HepG2 (cell line): ENCODE measurements at regions not wholly inside any gene's neighbourhood (a gene's known extent, or its start where the extent isn't known, plus 50 kb on each side); places are given as distances from the start of the nearest gene placed in this dataset.

Experiments used
- ATAC-seq: fragments of 200-7000 bp; cut with Tn5 transposase; 3 replicates; pipeline ENCODE4 v1.9.1; 2020; ENCODE audit warnings: mild to moderate bottlenecking, moderate library complexity
- BruUV-seq: library from RNA; stranded (reverse); fragments of 400-500 nt; replicated peaks from 2 replicates; lab custom pipeline; 2021; lab: Mats Ljungman, UMichigan
- CTCF ChIA-PET: fragments of 300-600 bp; formaldehyde crosslinking; extraction: SDS; loops from one replicate; lab custom pipeline; 2021; ENCODE audit warnings: low total read pairs, inconsistent platforms, low intra/inter-chr PET ratio; lab: Yijun Ruan, JAX
- POLR2A ChIA-PET: fragments of 350-600 bp; sonication (Branson Sonifier 250); formaldehyde crosslinking; loops from one replicate; lab custom pipeline; 2020; ENCODE audit warnings: antibody characterized with exemption, inconsistent platforms; lab: Yijun Ruan, JAX
- DNase-seq: peaks from one replicate; pipeline ENCODE4 v3.0.0-alpha.2; 2015; ENCODE audit warnings: low spot score
- FAIRE-seq: peaks from 3 replicates; lab custom pipeline; 2011; peaks lifted over from hg19 to GRCh38; lab: Jason Lieb, UNC
- H2AFZ ChIP-seq: one replicate; pipeline ENCODE4 v1.6.1; 2011; ENCODE audit warnings: low read length, inconsistent platforms
- H3K27ac ChIP-seq: fragments of 300-600 bp; 3 replicates; pipeline ENCODE4 v1.8.0; 2011; ENCODE audit warnings: mixed run types, mild to moderate bottlenecking, mixed read lengths, low read length, inconsistent platforms; ENCODE audit not compliant: insufficient read depth; ENCODE audit errors: extremely low read length
- H3K27me3 ChIP-seq, 2 experiments: fragments of 200-600 bp in 1 of 2; 2 replicates in 1 of 2; 3 replicates in 1 of 2; pipeline versions ENCODE4 v1.6.0 to v1.8.0; 2011; ENCODE audit warnings: low read length in 2 of 2, mild to moderate bottlenecking in 2 of 2, moderate library complexity in 2 of 2, inconsistent platforms in 1 of 2; ENCODE audit not compliant: insufficient read depth in 2 of 2, control insufficient read depth in 1 of 2
- H3K36me3 ChIP-seq, 2 experiments: fragments of 200-600 bp in 1 of 2; replicated peaks in 1 of 2; 2 replicates in 1 of 2; 3 replicates in 1 of 2; pipeline versions ENCODE4 v1.5.1 to v1.8.0; 2011; ENCODE audit warnings: low read length in 2 of 2, inconsistent platforms in 1 of 2; ENCODE audit not compliant: insufficient read depth in 2 of 2, control insufficient read depth in 1 of 2
- H3K4me1 ChIP-seq: 2 replicates; pipeline ENCODE4 v1.5.1; 2012; ENCODE audit warnings: low read length, inconsistent platforms; ENCODE audit not compliant: insufficient read depth
- H3K4me2 ChIP-seq: 2 replicates; pipeline ENCODE4 v1.6.0; 2011; ENCODE audit warnings: low read depth, low read length, inconsistent platforms
- H3K4me3 ChIP-seq, 3 experiments: fragments of 200-600 bp in 1 of 3; sonication (generic), shearing (Covaris generic) in 1 of 3; replicated peaks in 1 of 3; 2 replicates each; pipeline ENCODE4 v1.5.1; 2011 to 2016; ENCODE audit warnings: low read length in 3 of 3, inconsistent platforms in 2 of 3, low read depth in 2 of 3, mild to moderate bottlenecking in 2 of 3, control low read depth in 1 of 3, mixed read lengths in 1 of 3; ENCODE audit not compliant: insufficient read depth in 1 of 3
- H3K79me2 ChIP-seq: one replicate; pipeline ENCODE4 v1.6.1; 2011; ENCODE audit warnings: low read length, inconsistent platforms; ENCODE audit not compliant: insufficient read depth
- H3K9ac ChIP-seq: 2 replicates; pipeline ENCODE4 v1.6.0; 2011; ENCODE audit warnings: mild to moderate bottlenecking, low read depth, low read length, inconsistent platforms; ENCODE audit not compliant: insufficient read depth
- H3K9me3 ChIP-seq: 2 replicates; pipeline ENCODE4 v1.5.1; 2012; ENCODE audit warnings: mild to moderate bottlenecking, low read length
- H4K20me1 ChIP-seq: 2 replicates; pipeline ENCODE4 v1.6.0; 2011; ENCODE audit warnings: inconsistent platforms, mild to moderate bottlenecking, low read length, moderate library complexity; ENCODE audit not compliant: insufficient read depth
- EEA1 ChIP-seq: sonication (generic); formaldehyde crosslinking; IDR thresholded peaks from 2 replicates; pipeline ENCODE4 v1.5.1; 2020; ENCODE audit warnings: mild to moderate bottlenecking, missing genetic modification reagents, borderline replicate concordance
- EHMT2 ChIP-seq: fragments of 200-600 bp; sonication (generic); IDR thresholded peaks from 2 replicates; pipeline ENCODE4 v1.7.0; 2017; ENCODE audit warnings: antibody characterized with exemption, low read depth, low read length, borderline replicate concordance
- KDM1A ChIP-seq: IDR thresholded peaks from 2 replicates; pipeline ENCODE4 v1.6.1; 2016; ENCODE audit warnings: missing compliant biosample characterization
- NR2F2 ChIP-seq: IDR thresholded peaks from 2 replicates; pipeline ENCODE4 v1.6.1; 2012; ENCODE audit warnings: low read depth, inconsistent platforms, borderline replicate concordance
- RORA ChIP-seq: sonication (generic); formaldehyde crosslinking; IDR thresholded peaks from 2 replicates; pipeline ENCODE4 v1.5.0; 2020; ENCODE audit warnings: mild to moderate bottlenecking, missing genetic modification reagents, moderate library complexity
- SP1 ChIP-seq, 2 experiments: fragments of 450-650 bp in 1 of 2; sonication (generic) in 1 of 2; formaldehyde crosslinking in 1 of 2; IDR thresholded peaks; 2 replicates each; pipeline versions ENCODE4 v1.4.0 to v1.6.1; 2016 to 2020; ENCODE audit warnings: missing genetic modification reagents in 1 of 2
- ZNF264 ChIP-seq: sonication (generic); formaldehyde crosslinking; IDR thresholded peaks from 2 replicates; pipeline ENCODE4 v1.4.0; 2020; ENCODE audit warnings: missing genetic modification reagents
- ZNF430 ChIP-seq: sonication (generic); formaldehyde crosslinking; IDR thresholded peaks from 2 replicates; pipeline ENCODE4 v1.9.0; 2021; ENCODE audit warnings: mild to moderate bottlenecking, missing genetic modification reagents
- ZNF496 ChIP-seq: sonication (generic); formaldehyde crosslinking; IDR thresholded peaks from 2 replicates; pipeline ENCODE4 v1.8.1; 2023; ENCODE audit warnings: mild to moderate bottlenecking, moderate library complexity, missing genetic modification reagents; ENCODE audit not compliant: insufficient replicate concordance
- ZNF720 ChIP-seq: sonication (generic); formaldehyde crosslinking; IDR thresholded peaks from 2 replicates; pipeline ENCODE4 v1.4.0; 2020; ENCODE audit warnings: missing genetic modification reagents
- ZSCAN12 ChIP-seq: sonication (generic); formaldehyde crosslinking; IDR thresholded peaks from 2 replicates; pipeline ENCODE4 v1.9.0; 2021; ENCODE audit warnings: mild to moderate bottlenecking, missing genetic modification reagents
- in situ Hi-C: cut with HindIII; loops from 2 replicates; pipeline ENCODE4 v1.10.0; 2017; ENCODE audit warnings: low pct_unique_long_range_greater_than_20kb; ENCODE audit not compliant: extremely low pct_ligation_motif_present
- intact Hi-C: fragments of 100-400 bp; cut with micrococcal nuclease; formaldehyde crosslinking; loops from one replicate; pipeline ENCODE4 v1.10.0; 2022; ENCODE audit not compliant: unreplicated experiment
- TF ChIP-seq, protein P1 (sequence below): sonication (generic); formaldehyde crosslinking; IDR thresholded peaks from 2 replicates; pipeline ENCODE4 v1.4.0; 2020; ENCODE audit warnings: missing genetic modification reagents
- TF ChIP-seq, protein P2 (sequence below): sonication (generic); formaldehyde crosslinking; IDR thresholded peaks from 2 replicates; pipeline ENCODE4 v1.8.0; 2022; ENCODE audit warnings: missing genetic modification reagents, mild to moderate bottlenecking, inconsistent platforms, borderline replicate concordance
- TF ChIP-seq, protein P3 (sequence below): sonication (generic); formaldehyde crosslinking; IDR thresholded peaks from 2 replicates; pipeline ENCODE4 v1.5.1; 2020; ENCODE audit warnings: mild to moderate bottlenecking, missing genetic modification reagents, borderline replicate concordance
- TF ChIP-seq, protein P4 (sequence below): sonication (generic); formaldehyde crosslinking; IDR thresholded peaks from 2 replicates; pipeline ENCODE4 v1.8.1; 2023; ENCODE audit warnings: mild to moderate bottlenecking, inconsistent platforms, moderate library complexity, missing genetic modification reagents, borderline replicate concordance

DNA sequence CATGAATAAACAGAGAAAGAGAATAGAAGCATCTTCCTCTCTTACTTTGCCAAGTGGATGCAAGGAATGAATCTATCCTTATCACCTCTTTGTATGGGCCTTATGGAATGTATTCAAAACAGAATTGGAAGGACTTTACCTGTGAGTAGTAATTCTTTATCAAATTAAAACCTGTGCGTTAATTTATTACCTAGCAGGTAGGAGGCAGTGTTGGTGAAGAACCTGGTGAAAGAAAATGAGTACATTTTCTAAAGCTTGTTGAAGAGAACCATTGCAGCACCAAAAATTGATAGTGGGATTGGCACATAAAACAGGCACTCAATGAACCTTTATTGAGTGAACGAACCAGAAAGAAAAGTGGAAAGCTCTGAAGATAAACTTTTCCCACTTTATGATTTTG lies 1302.1 kb upstream of the CELF4 start (continued):
- TF ChIP-seq, protein P1, sequence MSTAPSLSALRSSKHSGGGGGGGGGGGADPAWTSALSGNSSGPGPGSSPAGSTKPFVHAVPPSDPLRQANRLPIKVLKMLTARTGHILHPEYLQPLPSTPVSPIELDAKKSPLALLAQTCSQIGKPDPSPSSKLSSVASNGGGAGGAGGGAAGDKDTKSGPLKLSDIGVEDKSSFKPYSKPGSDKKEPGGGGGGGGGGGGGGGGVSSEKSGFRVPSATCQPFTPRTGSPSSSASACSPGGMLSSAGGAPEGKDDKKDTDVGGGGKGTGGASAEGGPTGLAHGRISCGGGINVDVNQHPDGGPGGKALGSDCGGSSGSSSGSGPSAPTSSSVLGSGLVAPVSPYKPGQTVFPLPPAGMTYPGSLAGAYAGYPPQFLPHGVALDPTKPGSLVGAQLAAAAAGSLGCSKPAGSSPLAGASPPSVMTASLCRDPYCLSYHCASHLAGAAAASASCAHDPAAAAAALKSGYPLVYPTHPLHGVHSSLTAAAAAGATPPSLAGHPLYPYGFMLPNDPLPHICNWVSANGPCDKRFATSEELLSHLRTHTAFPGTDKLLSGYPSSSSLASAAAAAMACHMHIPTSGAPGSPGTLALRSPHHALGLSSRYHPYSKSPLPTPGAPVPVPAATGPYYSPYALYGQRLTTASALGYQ (CRISPR knock-in tag), result no peak
- TF ChIP-seq ZNF430 (CRISPR knock-in tag) (no peak), EEA1 (CRISPR knock-in tag) (no peak)
- TF ChIP-seq, protein P2, sequence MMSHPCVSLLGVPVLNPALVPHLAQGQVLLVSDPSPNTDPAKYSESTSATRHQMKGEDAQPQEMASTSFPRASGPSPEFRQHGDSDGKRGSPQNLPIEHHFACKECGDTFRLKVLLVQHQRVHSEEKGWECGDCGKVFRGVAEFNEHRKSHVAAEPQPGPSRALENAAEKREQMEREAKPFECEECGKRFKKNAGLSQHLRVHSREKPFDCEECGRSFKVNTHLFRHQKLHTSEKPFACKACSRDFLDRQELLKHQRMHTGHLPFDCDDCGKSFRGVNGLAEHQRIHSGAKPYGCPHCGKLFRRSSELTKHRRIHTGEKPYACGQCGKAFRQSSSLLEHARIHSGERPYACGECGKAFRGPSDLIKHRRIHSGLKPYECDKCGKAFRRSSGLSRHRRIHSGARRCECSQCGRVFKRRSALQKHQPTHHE, result no peak
- TF ChIP-seq, all 625 proteins: peak for 0

DNA sequence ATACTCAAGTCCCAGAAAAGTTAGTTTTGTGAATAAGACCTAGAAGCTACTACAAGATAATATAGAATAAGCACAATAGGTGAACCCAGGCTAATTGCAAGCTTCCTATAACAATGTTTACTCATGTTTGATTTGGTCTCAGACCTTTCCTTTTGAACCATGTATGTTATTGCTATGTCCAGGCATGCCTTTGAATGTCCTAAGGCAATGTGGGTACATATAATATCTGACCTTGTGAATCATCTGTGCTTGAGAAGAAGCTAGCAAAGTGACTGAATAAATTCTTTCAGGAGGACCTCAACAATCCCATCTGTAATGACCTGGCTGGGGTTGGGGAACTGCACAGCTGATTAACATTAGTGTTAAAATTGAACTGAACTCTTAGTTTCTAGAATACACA lies 1285.9 kb upstream of the CELF4 start:
- TF ChIP-seq, protein P3, sequence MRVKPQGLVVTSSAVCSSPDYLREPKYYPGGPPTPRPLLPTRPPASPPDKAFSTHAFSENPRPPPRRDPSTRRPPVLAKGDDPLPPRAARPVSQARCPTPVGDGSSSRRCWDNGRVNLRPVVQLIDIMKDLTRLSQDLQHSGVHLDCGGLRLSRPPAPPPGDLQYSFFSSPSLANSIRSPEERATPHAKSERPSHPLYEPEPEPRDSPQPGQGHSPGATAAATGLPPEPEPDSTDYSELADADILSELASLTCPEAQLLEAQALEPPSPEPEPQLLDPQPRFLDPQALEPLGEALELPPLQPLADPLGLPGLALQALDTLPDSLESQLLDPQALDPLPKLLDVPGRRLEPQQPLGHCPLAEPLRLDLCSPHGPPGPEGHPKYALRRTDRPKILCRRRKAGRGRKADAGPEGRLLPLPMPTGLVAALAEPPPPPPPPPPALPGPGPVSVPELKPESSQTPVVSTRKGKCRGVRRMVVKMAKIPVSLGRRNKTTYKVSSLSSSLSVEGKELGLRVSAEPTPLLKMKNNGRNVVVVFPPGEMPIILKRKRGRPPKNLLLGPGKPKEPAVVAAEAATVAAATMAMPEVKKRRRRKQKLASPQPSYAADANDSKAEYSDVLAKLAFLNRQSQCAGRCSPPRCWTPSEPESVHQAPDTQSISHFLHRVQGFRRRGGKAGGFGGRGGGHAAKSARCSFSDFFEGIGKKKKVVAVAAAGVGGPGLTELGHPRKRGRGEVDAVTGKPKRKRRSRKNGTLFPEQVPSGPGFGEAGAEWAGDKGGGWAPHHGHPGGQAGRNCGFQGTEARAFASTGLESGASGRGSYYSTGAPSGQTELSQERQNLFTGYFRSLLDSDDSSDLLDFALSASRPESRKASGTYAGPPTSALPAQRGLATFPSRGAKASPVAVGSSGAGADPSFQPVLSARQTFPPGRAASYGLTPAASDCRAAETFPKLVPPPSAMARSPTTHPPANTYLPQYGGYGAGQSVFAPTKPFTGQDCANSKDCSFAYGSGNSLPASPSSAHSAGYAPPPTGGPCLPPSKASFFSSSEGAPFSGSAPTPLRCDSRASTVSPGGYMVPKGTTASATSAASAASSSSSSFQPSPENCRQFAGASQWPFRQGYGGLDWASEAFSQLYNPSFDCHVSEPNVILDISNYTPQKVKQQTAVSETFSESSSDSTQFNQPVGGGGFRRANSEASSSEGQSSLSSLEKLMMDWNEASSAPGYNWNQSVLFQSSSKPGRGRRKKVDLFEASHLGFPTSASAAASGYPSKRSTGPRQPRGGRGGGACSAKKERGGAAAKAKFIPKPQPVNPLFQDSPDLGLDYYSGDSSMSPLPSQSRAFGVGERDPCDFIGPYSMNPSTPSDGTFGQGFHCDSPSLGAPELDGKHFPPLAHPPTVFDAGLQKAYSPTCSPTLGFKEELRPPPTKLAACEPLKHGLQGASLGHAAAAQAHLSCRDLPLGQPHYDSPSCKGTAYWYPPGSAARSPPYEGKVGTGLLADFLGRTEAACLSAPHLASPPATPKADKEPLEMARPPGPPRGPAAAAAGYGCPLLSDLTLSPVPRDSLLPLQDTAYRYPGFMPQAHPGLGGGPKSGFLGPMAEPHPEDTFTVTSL, result no peak
- TF ChIP-seq KDM1A (CRISPR knock-in tag), result no peak
- TF ChIP-seq EHMT2, result no peak
- no peak for TF ChIP-seq ZNF720 (CRISPR knock-in tag)
- no peak for TF ChIP-seq NR2F2
- TF ChIP-seq, protein P4, sequence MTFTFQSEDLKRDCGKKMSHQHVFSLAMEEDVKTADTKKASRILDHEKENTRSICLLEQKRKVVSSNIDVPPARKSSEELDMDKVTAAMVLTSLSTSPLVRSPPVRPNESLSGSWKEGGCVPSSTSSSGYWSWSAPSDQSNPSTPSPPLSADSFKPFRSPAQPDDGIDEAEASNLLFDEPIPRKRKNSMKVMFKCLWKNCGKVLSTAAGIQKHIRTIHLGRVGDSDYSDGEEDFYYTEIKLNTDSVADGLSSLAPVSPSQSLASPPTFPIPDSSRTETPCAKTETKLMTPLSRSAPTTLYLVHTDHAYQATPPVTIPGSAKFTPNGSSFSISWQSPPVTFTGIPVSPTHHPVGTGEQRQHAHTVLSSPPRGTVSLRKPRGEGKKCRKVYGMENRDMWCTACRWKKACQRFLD (CRISPR knock-in tag), result no peak
- TF ChIP-seq ZNF496 (CRISPR knock-in tag), result no peak
- TF ChIP-seq RORA (CRISPR knock-in tag), result no peak
- no peak for TF ChIP-seq ZNF264
- no peak for TF ChIP-seq ZSCAN12 (CRISPR knock-in tag)
- TF ChIP-seq SP1 (IDR thresholded peaks at IDR 0.05), result no peak
- TF ChIP-seq SP1 (CRISPR knock-in tag; IDR thresholded peaks at IDR 0.05), result no peak
- POLR2A ChIA-PET, result no interaction called here
- Histone ChIP-seq H2AFZ (no peak overlapping the region), H3K9ac (no peak overlapping the region), H3K27me3 (no peaks in the 10 kb centered on the region), H3K9me3 (peaks cover 22% of the 10 kb centered on the region), H3K27ac (no peak overlapping the region), H3K79me2 (no peaks in the 10 kb centered on the region), H3K4me1 (no peaks in the 10 kb centered on the region), H3K4me3 (no peak overlapping the region), H3K4me2 (no peak overlapping the region), H4K20me1 (no peaks in the 10 kb centered on the region), H3K36me3 (no peaks in the 10 kb centered on the region)
- in situ Hi-C loops (no loop called here), intact Hi-C loops (no loop called here)
- ATAC-seq, result no peak
- BruUV-seq, result no TSS peak
- FAIRE-seq, result no peak
- DNase-seq, result no peak
- CTCF ChIA-PET, result no interaction called here
